ENCODE measurements at regions not wholly inside any gene's neighbourhood (a gene's known extent, or its start where the extent isn't known, plus 50 kb on each side); places are given as distances from the start of the nearest gene placed in this dataset.
"Not testable (repeated sequence)": the region's sequence is repeated elsewhere in the genome, so short reads cannot be mapped to it uniquely, and the experiment has no call there.

- no peak overlapping the region for H3K4me3 ChIP-seq
- no peaks in the 10 kb centered on the region for H3K36me3 ChIP-seq (ENCODE audit: low read depth)
- DNase-seq: no peak
- ATAC-seq: no peak
- no peak for TF ChIP-seq CTCF (IDR thresholded peaks at IDR 0.05)
- no peaks in the 10 kb centered on the region for H3K4me1 ChIP-seq (ENCODE audit: low read depth)
- intact Hi-C loops (cut with DNase I, micrococcal nuclease): no loop called here
- H3K9me3 ChIP-seq: no peaks in the 10 kb centered on the region
These were observed 447.1 kb downstream of the PTPRU start for GRCh38 chr1:29683472-29683871.

- H3K36me3 ChIP-seq (ENCODE audit: low read depth): no peaks in the 10 kb centered on the region
- no peaks in the 10 kb centered on the region for H3K9me3 ChIP-seq
- no peak for DNase-seq
- intact Hi-C loops (cut with DNase I, micrococcal nuclease): no loop called here
- no peak for TF ChIP-seq CTCF (IDR thresholded peaks at IDR 0.05)
- no peak for ATAC-seq
- no peaks in the 10 kb centered on the region for H3K4me1 ChIP-seq (ENCODE audit: low read depth)
- H3K4me3 ChIP-seq: no peak overlapping the region
These were observed 446.6 kb downstream of the PTPRU start for GRCh38 chr1:29682919-29683295.

- Histone ChIP-seq H3K4me3 (no peak overlapping the region), H3K36me3 (ENCODE audit: low read depth) (no peaks in the 10 kb centered on the region), H3K4me1 (ENCODE audit: low read depth) (no peaks in the 10 kb centered on the region), H3K9me3 (no peaks in the 10 kb centered on the region)
- ATAC-seq: no peak
- intact Hi-C loops (cut with DNase I, micrococcal nuclease): no loop called here
- no peak for TF ChIP-seq CTCF (IDR thresholded peaks at IDR 0.05)
- no peak for DNase-seq
These were observed 446.0 kb downstream of the PTPRU start for GRCh38 chr1:29682171-29682918.

- H3K4me3 ChIP-seq; H3K4me1 ChIP-seq (ENCODE audit: low read depth); intact Hi-C loops (cut with DNase I, micrococcal nuclease); DNase-seq; H3K36me3 ChIP-seq (ENCODE audit: low read depth); H3K9me3 ChIP-seq; ATAC-seq: not testable (repeated sequence)
These were observed 445.1 kb downstream of the PTPRU start for GRCh38 chr1:29681416-29681815.

- Histone ChIP-seq H3K4me1 (ENCODE audit: low read depth) (no peaks in the 10 kb centered on the region), H3K4me3 (no peak overlapping the region), H3K36me3 (ENCODE audit: low read depth) (no peaks in the 10 kb centered on the region), H3K9me3 (no peaks in the 10 kb centered on the region)
- DNase-seq (no peak), ATAC-seq (no peak)
- intact Hi-C loops (cut with DNase I, micrococcal nuclease): no loop called here
- no peak for TF ChIP-seq CTCF (IDR thresholded peaks at IDR 0.05)
These were observed 443.7 kb downstream of the PTPRU start for GRCh38 chr1:29679828-29680558.

GRCh38 chr1:29679316-29679715, 443.0 kb downstream of the PTPRU start:
- Histone ChIP-seq H3K36me3 (ENCODE audit: low read depth) (no peaks in the 10 kb centered on the region), H3K4me3 (no peak overlapping the region), H3K4me1 (ENCODE audit: low read depth) (no peaks in the 10 kb centered on the region), H3K9me3 (no peaks in the 10 kb centered on the region)
- TF ChIP-seq CTCF (IDR thresholded peaks at IDR 0.05): no peak
- intact Hi-C loops (cut with DNase I, micrococcal nuclease): no loop called here
- DNase-seq (no peak), ATAC-seq (no peak)

Measured in mucosa of descending colon (tissue), 3 donors.